NCI-H146 (cell line): ENCODE measurements at regions not wholly inside any gene's neighbourhood (a gene's known extent, or its start where the extent isn't known, plus 50 kb on each side); places are given as distances from the start of the nearest gene placed in this dataset.

Source experiments
- DNase-seq: peaks from one replicate; lab custom pipeline; 2025; lab: John Stamatoyannopoulos, UW

GRCh38 chr2:217227794-217228193 lies 367.9 kb upstream of the TNP1 start:
- DNase-seq = no peak

- DNase-seq = no peak
Measured at GRCh38 chr2:217225596-217225995, 365.7 kb upstream of the TNP1 start.

GRCh38 chr2:217223222-217223930 lies 363.5 kb upstream of the TNP1 start:
- no peak for DNase-seq

GRCh38 chr2:217222309-217222910 lies 362.5 kb upstream of the TNP1 start:
- DNase-seq = no peak

- no peak for DNase-seq
Measured at GRCh38 chr2:217220228-217221013, 360.6 kb upstream of the TNP1 start.

GRCh38 chr2:217219164-217219520 lies 359.3 kb upstream of the TNP1 start:
- DNase-seq = no peak

GRCh38 chr2:217218269-217219163 lies 358.7 kb upstream of the TNP1 start:
- no peak for DNase-seq

GRCh38 chr2:217216982-217217381 lies 357.1 kb upstream of the TNP1 start:
- DNase-seq = no peak

GRCh38 chr2:217216316-217216715 lies 356.5 kb upstream of the TNP1 start:
- no peak for DNase-seq

GRCh38 chr2:217215877-217216276 lies 356.0 kb upstream of the TNP1 start:
- no peak for DNase-seq

- DNase-seq = no peak
Measured at GRCh38 chr2:217208867-217209266, 349.0 kb upstream of the TNP1 start.

- no peak for DNase-seq
Measured at GRCh38 chr2:217207699-217208010, 347.8 kb upstream of the TNP1 start.

GRCh38 chr2:217206907-217207698 lies 347.2 kb upstream of the TNP1 start:
- no peak for DNase-seq

GRCh38 chr2:217206016-217206725 lies 346.3 kb upstream of the TNP1 start:
- no peak for DNase-seq

- no peak for DNase-seq
Measured at GRCh38 chr2:217204358-217204757, 344.5 kb upstream of the TNP1 start.

GRCh38 chr2:217203086-217203485 lies 343.2 kb upstream of the TNP1 start:
- DNase-seq = no peak

- DNase-seq = no peak
Measured at GRCh38 chr2:217199255-217199630, 339.4 kb upstream of the TNP1 start.

- no peak for DNase-seq
Measured at GRCh38 chr2:217195658-217196446, 336.0 kb upstream of the TNP1 start.

- DNase-seq = no peak
Measured at GRCh38 chr2:217195016-217195415, 335.2 kb upstream of the TNP1 start.
